NB4 (cell line): ENCODE measurements at regions not wholly inside any gene's neighbourhood (a gene's known extent, or its start where the extent isn't known, plus 50 kb on each side); places are given as distances from the start of the nearest gene placed in this dataset.

Experiments used
- POLR2A ChIP-seq: IDR thresholded peaks from 2 replicates; pipeline ENCODE4 v1.6.1; 2011; ENCODE audit warnings: mild to moderate bottlenecking; ENCODE audit not compliant: insufficient read length; ENCODE audit errors: extremely low read depth
- TF ChIP-seq, protein P1 (sequence below): IDR thresholded peaks from one replicate; pipeline ENCODE4 v1.5.1; 2012; ENCODE audit warnings: low read depth, low read length
- TF ChIP-seq, protein P2 (sequence below): IDR thresholded peaks from 2 replicates; pipeline ENCODE4 v1.6.1; 2011; ENCODE audit warnings: low read depth, low read length

- no peak for TF ChIP-seq POLR2A
- TF ChIP-seq, protein P1, sequence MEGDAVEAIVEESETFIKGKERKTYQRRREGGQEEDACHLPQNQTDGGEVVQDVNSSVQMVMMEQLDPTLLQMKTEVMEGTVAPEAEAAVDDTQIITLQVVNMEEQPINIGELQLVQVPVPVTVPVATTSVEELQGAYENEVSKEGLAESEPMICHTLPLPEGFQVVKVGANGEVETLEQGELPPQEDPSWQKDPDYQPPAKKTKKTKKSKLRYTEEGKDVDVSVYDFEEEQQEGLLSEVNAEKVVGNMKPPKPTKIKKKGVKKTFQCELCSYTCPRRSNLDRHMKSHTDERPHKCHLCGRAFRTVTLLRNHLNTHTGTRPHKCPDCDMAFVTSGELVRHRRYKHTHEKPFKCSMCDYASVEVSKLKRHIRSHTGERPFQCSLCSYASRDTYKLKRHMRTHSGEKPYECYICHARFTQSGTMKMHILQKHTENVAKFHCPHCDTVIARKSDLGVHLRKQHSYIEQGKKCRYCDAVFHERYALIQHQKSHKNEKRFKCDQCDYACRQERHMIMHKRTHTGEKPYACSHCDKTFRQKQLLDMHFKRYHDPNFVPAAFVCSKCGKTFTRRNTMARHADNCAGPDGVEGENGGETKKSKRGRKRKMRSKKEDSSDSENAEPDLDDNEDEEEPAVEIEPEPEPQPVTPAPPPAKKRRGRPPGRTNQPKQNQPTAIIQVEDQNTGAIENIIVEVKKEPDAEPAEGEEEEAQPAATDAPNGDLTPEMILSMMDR: no peak
- TF ChIP-seq, protein P2, sequence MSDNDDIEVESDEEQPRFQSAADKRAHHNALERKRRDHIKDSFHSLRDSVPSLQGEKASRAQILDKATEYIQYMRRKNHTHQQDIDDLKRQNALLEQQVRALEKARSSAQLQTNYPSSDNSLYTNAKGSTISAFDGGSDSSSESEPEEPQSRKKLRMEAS: no peak
These were observed 444.8 kb downstream of the GATA3 start for GRCh38 chr10:8499312-8499711.
